ENCODE measurements at regions not wholly inside any gene's neighbourhood (a gene's known extent, or its start where the extent isn't known, plus 50 kb on each side); places are given as distances from the start of the nearest gene placed in this dataset.

- TF ChIP-seq CTCF (IDR thresholded peaks at IDR 0.05): no peak
- no peak for TF ChIP-seq REST (IDR thresholded peaks at IDR 0.05)
- TF ChIP-seq HDAC2 (IDR thresholded peaks at IDR 0.05): no peak
- no peak for TF ChIP-seq ELK1 (IDR thresholded peaks at IDR 0.05; ENCODE audit: low read depth, low read length)
These were observed 67.3 kb upstream of the WDR11 start for GRCh38 chr10:120783867-120784266.
